Activated CD4-positive, CD25-positive, alpha-beta regulatory T cell treated with anti-CD3 and anti-CD28 coated beads, Interleukin-2, amount 50 U/mL, for 24 hours (primary cell): ENCODE measurements at regions not wholly inside any gene's neighbourhood (a gene's known extent, or its start where the extent isn't known, plus 50 kb on each side); places are given as distances from the start of the nearest gene placed in this dataset.
"Not testable (repeated sequence)": the region's sequence is repeated elsewhere in the genome, so short reads cannot be mapped to it uniquely, and the experiment has no call there.

Experiments
- ATAC-seq, 2 donors: fragments of 150-1000 bp; cut with Tn5 transposase; one replicate each; pipeline ENCODE4 v1.10.0; 2021; ENCODE audit warnings: mild to moderate bottlenecking in 1 of 2, moderate library complexity in 1 of 2

GRCh38 chr6:131430531-131430930, 142.5 kb upstream of the ARG1 start:
- no peak for ATAC-seq

- no peak for ATAC-seq
Observed at GRCh38 chr6:131431718-131432117, 141.3 kb upstream of the ARG1 start.

- ATAC-seq: no peak
Observed at GRCh38 chr6:131433927-131434326, 139.1 kb upstream of the ARG1 start.

GRCh38 chr6:131436358-131436757, 136.7 kb upstream of the ARG1 start:
- no peak for ATAC-seq

GRCh38 chr6:131443014-131443413, 130.0 kb upstream of the ARG1 start:
- peak; percentile 28 to 42 for ATAC-seq

- peak; percentile 85 to 89 for ATAC-seq
Observed at GRCh38 chr6:131443514-131443913, 129.5 kb upstream of the ARG1 start.

- not testable (repeated sequence) for ATAC-seq
Observed at GRCh38 chr6:131445356-131445755, 127.7 kb upstream of the ARG1 start.

GRCh38 chr6:131450861-131451260, 122.2 kb upstream of the ARG1 start:
- no peak for ATAC-seq

- ATAC-seq: peak; percentile 87 to 89
Observed at GRCh38 chr6:131451321-131452144, 121.5 kb upstream of the ARG1 start.

- no peak for ATAC-seq
Observed at GRCh38 chr6:131453803-131454202, 119.2 kb upstream of the ARG1 start.

- no peak for ATAC-seq
Observed at GRCh38 chr6:131456565-131456964, 116.5 kb upstream of the ARG1 start.

GRCh38 chr6:131459005-131459404, 114.0 kb upstream of the ARG1 start:
- ATAC-seq: no peak

- no peak for ATAC-seq
Observed at GRCh38 chr6:131460614-131461000, 112.4 kb upstream of the ARG1 start.

- no peak for ATAC-seq
Observed at GRCh38 chr6:131469130-131469529, 103.9 kb upstream of the ARG1 start.

GRCh38 chr6:131470534-131470933, 102.5 kb upstream of the ARG1 start:
- no peak for ATAC-seq

- ATAC-seq: no peak
Observed at GRCh38 chr6:131471331-131471730, 101.7 kb upstream of the ARG1 start.

- not testable (repeated sequence) for ATAC-seq
Observed at GRCh38 chr6:131473303-131473702, 99.7 kb upstream of the ARG1 start.

GRCh38 chr6:131476362-131476761, 96.7 kb upstream of the ARG1 start:
- no peak for ATAC-seq

GRCh38 chr6:131478740-131479211, 94.2 kb upstream of the ARG1 start:
- ATAC-seq: not testable (repeated sequence)

- ATAC-seq: no peak
Observed at GRCh38 chr6:131486608-131487007, 86.4 kb upstream of the ARG1 start.

GRCh38 chr6:131488780-131489179, 84.2 kb upstream of the ARG1 start:
- no peak for ATAC-seq

GRCh38 chr6:131490441-131490840, 82.6 kb upstream of the ARG1 start:
- no peak for ATAC-seq

- ATAC-seq: no peak
Observed at GRCh38 chr6:131492932-131493573, 80.0 kb upstream of the ARG1 start.

- not testable (repeated sequence) for ATAC-seq
Observed at GRCh38 chr6:131504387-131504786, 68.6 kb upstream of the ARG1 start.
